Glutamatergic neuron (in vitro differentiated cells): ENCODE measurements at regions not wholly inside any gene's neighbourhood (a gene's known extent, or its start where the extent isn't known, plus 50 kb on each side); places are given as distances from the start of the nearest gene placed in this dataset.

Experiments
- DNase-seq: peaks from one replicate; pipeline ENCODE4 v3.0.0; 2022
- H3K27ac Mint-ChIP-seq: one replicate; pipeline ENCODE4 v1.8.0; 2020; ENCODE audit warnings: mild to moderate bottlenecking, mixed read lengths, inconsistent platforms; ENCODE audit not compliant: unreplicated experiment
- H3K27me3 Mint-ChIP-seq: one replicate; pipeline ENCODE4 v1.8.0; 2020; ENCODE audit warnings: mild to moderate bottlenecking, moderate library complexity, mixed read lengths, inconsistent platforms; ENCODE audit not compliant: unreplicated experiment
- H3K36me3 Mint-ChIP-seq: one replicate; pipeline ENCODE4 v1.8.0; 2020; ENCODE audit warnings: mild to moderate bottlenecking, mixed read lengths, inconsistent platforms; ENCODE audit not compliant: unreplicated experiment
- H3K4me1 Mint-ChIP-seq: one replicate; pipeline ENCODE4 v1.8.0; 2020; ENCODE audit warnings: mild to moderate bottlenecking, low read depth, mixed read lengths, inconsistent platforms; ENCODE audit not compliant: unreplicated experiment
- H3K4me3 Mint-ChIP-seq: one replicate; pipeline ENCODE4 v1.8.0; 2020; ENCODE audit warnings: mild to moderate bottlenecking, mixed read lengths, inconsistent platforms; ENCODE audit not compliant: unreplicated experiment
- H3K9me3 Mint-ChIP-seq: one replicate; pipeline ENCODE4 v1.8.0; 2020; ENCODE audit warnings: mild to moderate bottlenecking, moderate library complexity, mixed read lengths, inconsistent platforms; ENCODE audit not compliant: unreplicated experiment
- TF ChIP-seq, protein P1 (sequence below): fragments of 200-600 bp; sonication (generic); IDR thresholded peaks from one replicate; pipeline ENCODE4 v1.5.0; 2021; ENCODE audit not compliant: partially characterized antibody, unreplicated experiment

GRCh38 chr21:43270800-43271301, 102.0 kb downstream of the CRYAA start:
- peaks cover 1% of the 10 kb centered on the region for H3K4me1 Mint-ChIP-seq
- H3K27me3 Mint-ChIP-seq, result peaks cover 4% of the 10 kb centered on the region
- TF ChIP-seq, protein P1, sequence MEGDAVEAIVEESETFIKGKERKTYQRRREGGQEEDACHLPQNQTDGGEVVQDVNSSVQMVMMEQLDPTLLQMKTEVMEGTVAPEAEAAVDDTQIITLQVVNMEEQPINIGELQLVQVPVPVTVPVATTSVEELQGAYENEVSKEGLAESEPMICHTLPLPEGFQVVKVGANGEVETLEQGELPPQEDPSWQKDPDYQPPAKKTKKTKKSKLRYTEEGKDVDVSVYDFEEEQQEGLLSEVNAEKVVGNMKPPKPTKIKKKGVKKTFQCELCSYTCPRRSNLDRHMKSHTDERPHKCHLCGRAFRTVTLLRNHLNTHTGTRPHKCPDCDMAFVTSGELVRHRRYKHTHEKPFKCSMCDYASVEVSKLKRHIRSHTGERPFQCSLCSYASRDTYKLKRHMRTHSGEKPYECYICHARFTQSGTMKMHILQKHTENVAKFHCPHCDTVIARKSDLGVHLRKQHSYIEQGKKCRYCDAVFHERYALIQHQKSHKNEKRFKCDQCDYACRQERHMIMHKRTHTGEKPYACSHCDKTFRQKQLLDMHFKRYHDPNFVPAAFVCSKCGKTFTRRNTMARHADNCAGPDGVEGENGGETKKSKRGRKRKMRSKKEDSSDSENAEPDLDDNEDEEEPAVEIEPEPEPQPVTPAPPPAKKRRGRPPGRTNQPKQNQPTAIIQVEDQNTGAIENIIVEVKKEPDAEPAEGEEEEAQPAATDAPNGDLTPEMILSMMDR, result no peak
- H3K9me3 Mint-ChIP-seq, result no peaks in the 10 kb centered on the region
- H3K27ac Mint-ChIP-seq, result no peak overlapping the region
- no peak for DNase-seq
- H3K4me3 Mint-ChIP-seq, result no peak overlapping the region
- H3K36me3 Mint-ChIP-seq, result no peaks in the 10 kb centered on the region

- TF ChIP-seq, protein P1, result no peak
- Mint-ChIP-seq H3K27ac (no peak overlapping the region), H3K9me3 (no peaks in the 10 kb centered on the region), H3K4me1 (peaks cover 1% of the 10 kb centered on the region), H3K4me3 (no peak overlapping the region), H3K27me3 (peaks cover 4% of the 10 kb centered on the region), H3K36me3 (no peaks in the 10 kb centered on the region)
- no peak for DNase-seq
Measured at GRCh38 chr21:43269957-43270705, 101.3 kb downstream of the CRYAA start.

GRCh38 chr21:43269440-43269839, 100.6 kb downstream of the CRYAA start:
- TF ChIP-seq, protein P1, result no peak
- Mint-ChIP-seq H3K4me1 (peaks cover 1% of the 10 kb centered on the region), H3K9me3 (no peaks in the 10 kb centered on the region), H3K36me3 (no peaks in the 10 kb centered on the region), H3K4me3 (no peak overlapping the region), H3K27me3 (peaks cover 4% of the 10 kb centered on the region), H3K27ac (no peak overlapping the region)
- no peak for DNase-seq

GRCh38 chr21:43268804-43269186, 100.0 kb downstream of the CRYAA start:
- Mint-ChIP-seq H3K27me3 (peaks cover 4% of the 10 kb centered on the region), H3K4me1 (peaks cover 1% of the 10 kb centered on the region), H3K27ac (no peak overlapping the region), H3K36me3 (no peaks in the 10 kb centered on the region), H3K9me3 (no peaks in the 10 kb centered on the region), H3K4me3 (no peak overlapping the region)
- DNase-seq, result no peak
- TF ChIP-seq, protein P1, result no peak

DNA sequence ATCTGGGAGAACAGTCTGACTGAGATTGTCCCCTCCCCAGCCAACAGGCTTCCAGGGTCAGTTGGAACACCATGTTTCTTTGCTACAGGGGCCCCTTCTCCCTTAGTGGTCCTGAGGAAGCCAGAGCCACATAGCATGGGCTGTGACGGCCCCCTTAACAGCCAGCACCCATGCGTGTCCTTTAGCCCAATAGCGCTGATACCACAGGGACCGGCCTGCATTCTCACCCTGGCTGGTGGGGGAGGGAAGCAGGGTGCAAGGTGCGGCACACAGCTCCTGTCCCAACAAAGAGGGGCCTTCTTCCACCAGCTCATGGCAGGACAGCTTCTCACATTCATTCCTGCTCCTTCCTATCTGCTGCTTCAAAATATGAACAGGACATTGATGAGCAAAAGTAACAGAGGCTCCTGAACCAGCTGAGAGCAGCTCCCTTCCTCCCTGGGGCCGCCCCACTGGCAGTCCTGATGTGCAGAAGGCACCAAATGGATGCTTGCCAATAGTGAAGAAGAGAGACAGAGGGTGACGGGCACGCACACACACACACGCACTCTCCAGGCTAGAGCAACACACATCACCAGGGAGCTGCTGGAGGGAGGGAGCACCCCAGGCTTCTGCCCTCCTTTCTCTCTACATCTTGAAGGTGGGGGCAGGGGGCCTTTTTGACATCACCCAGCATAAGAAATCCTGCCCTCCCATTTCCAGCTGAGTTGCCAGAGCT, 99.4 kb downstream of the CRYAA start:
- TF ChIP-seq, protein P1, result no peak
- Mint-ChIP-seq H3K27me3 (peaks cover 4% of the 10 kb centered on the region), H3K9me3 (peaks cover 1% of the 10 kb centered on the region), H3K27ac (no peak overlapping the region), H3K4me3 (no peak overlapping the region), H3K4me1 (peaks cover 1% of the 10 kb centered on the region), H3K36me3 (no peaks in the 10 kb centered on the region)
- no peak for DNase-seq
